ENCODE measurements at regions not wholly inside any gene's neighbourhood (a gene's known extent, or its start where the extent isn't known, plus 50 kb on each side); places are given as distances from the start of the nearest gene placed in this dataset.

GRCh38 chr16:17017442-17017841 lies 453.3 kb downstream of the XYLT1 start:
- TF ChIP-seq POLR2A (IDR thresholded peaks at IDR 0.05): no peak
- TF ChIP-seq CTCF (IDR thresholded peaks at IDR 0.05): no peak
